ENCODE measurements at regions not wholly inside any gene's neighbourhood (a gene's known extent, or its start where the extent isn't known, plus 50 kb on each side); places are given as distances from the start of the nearest gene placed in this dataset.

DNA sequence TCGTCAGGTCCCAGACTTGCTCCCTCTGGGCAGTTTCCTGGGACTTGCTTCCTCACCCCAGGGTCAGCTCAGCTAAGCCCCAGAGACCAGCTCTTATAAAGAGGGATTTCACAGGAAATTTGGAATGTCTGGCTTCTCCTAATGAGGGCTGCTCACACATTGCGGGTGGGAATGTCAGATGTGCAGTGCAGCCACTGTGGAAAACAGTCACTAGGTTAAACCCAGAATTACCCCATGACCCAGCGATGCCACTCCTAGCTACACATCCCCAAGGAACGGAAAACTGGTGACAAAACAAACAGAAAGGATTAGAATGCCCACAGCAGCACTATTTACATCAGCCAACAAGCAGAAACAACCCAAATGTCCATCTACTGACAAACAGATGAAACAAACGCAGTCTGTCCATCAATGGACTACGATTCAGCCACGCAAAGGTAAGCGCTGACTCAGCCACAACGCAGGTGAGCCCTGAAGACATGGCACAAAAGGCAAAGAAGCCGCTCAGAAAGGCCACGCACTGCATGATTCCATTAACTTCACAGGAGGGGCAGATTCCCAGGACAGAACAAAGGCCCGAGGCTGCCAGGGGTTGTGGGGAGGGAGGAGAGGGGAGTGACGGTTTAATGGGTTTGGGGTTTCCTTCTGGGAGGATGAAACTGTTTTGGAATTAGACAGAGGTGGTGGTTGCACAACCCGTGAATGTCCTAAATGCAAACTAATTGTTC is 63.0 kb downstream of the NCOR2 start:
- DNase-seq (ENCODE audit: low read depth) = no peak

GRCh38 chr12:124503305-124503704 is 64.1 kb downstream of the NCOR2 start:
- no peak for DNase-seq (ENCODE audit: low read depth)

DNA sequence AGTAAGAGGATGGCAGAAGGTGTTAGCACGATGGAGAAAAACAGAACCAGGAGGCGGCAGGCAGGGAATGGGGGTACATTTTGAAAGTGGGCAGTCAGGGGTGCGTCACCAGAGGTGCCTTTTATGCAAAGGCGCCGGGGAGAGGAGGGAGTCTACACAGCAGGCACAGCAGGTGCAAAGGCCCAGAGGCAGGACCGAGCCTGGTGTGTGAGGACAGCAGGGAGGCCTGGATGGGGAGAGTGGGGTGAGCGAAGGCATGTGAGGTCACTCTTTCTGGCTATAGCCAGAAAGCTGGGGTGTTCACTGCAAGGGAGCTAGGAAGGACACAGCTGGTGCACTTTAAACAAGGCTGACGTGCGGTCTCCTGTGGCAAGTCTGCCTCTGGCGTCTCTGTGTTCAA is 65.0 kb downstream of the NCOR2 start:
- DNase-seq (ENCODE audit: low read depth) = no peak

DNA sequence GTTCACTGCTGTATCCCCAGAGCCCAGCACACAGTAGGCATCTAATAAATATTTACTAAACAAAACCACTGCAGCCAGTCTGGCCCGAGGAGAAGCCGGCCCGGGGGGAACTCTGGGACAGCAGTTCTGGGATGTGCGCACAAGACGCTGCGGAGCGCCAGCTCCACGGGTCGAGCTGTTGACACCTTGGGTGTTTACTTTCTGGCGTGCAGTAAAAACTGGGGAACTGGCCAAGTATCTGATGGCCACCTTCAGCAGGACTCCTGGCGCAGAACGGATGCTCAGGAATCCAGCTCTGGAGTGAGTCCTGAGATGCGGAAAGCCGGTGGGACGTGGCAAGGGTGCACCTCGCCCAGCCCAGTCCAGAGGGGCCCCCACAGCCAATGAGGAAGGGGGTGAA is 65.6 kb downstream of the NCOR2 start:
- no peak for DNase-seq (ENCODE audit: low read depth)

GRCh38 chr12:124501112-124501561 is 66.3 kb downstream of the NCOR2 start:
- no peak for DNase-seq (ENCODE audit: low read depth)

DNA sequence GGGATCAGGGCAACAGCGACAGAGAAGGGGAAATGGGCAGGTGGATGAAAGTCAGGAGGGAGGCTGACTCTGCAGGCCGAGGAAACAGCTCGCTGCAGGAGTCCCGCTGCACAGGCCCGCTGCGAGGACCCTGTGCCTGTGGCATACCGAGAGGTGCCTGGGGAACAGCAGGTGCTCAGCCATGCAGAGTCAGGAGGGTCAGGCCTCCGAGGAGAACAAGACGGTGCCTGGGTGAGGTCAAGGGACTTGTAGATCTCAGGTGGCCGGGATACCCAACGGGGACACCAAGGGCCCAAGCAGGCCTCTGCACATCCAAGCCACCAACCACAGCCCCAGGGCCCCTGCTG is 67.5 kb downstream of the NCOR2 start:
- DNase-seq (ENCODE audit: low read depth) = no peak

DNA sequence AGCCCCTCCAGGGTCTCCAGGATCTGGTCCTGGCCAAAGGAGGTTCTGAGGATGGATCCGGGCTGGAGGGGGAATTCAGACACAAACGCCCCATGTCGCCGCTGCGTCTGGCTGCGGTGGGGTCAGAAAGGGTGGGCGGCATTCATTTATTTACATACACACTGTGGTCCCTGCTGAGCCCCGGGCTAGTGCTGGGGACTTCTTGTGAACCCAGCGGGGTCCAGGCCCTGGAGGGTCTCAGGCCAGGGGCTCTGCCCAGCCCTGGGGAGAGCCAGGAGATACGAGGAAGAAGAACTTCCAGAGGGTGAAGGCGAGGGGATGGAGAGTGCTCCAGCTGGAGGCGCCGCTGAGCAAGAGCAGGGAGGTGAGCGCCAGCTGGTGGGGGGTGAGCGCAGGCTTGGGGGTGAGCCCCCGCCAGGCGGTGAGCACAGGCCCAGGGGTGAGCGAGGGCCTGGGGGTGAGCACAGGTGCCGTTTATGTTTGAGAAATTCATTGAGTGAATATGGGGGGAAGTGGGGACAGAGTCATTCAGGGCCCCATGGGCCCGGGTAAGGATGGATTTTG is 68.1 kb downstream of the NCOR2 start:
- DNase-seq (ENCODE audit: low read depth) = no peak

- no peak for DNase-seq (ENCODE audit: low read depth)
Measured at GRCh38 chr12:124498275-124499189, 68.9 kb downstream of the NCOR2 start.

DNA sequence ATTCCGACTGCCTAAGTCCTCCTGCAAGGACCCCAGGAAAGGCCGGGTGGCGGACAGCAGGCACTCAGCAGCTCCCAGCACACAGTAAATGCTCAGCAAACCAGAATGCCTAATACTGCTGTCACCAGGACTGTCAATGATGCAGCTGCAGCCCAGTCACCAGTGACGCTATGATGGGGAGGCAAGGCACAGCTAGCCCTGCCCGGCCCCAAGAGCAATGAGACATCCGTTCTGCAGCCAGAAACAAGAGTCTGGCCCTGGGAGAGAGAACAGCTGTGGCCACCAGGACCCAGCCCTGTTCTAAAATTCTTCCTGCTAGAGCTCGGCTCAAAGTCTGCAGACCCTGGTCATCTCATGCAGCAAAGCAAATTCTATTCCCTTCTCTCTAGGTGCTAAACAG is 69.8 kb downstream of the NCOR2 start:
- DNase-seq (ENCODE audit: low read depth) = no peak

DNA sequence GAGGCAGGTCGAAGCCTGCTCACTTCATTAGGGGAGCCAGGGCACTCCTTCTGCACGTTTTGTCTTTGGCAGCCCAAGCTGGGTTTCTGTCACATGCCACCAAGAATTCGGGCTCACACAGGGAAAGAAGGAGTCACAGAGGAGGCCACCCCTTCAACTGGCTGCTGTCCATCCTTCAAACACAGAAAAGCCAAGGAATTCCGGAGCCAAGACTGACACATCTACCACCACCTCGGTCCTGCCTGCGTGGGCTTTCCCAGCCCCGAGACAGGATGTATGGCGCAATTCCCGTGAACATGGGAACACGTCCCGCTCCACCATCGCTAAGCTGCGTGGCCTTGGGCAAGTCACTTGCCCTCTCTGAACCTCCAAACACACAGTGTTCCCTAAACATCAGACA is 70.4 kb downstream of the NCOR2 start:
- DNase-seq (ENCODE audit: low read depth) = no peak

DNA sequence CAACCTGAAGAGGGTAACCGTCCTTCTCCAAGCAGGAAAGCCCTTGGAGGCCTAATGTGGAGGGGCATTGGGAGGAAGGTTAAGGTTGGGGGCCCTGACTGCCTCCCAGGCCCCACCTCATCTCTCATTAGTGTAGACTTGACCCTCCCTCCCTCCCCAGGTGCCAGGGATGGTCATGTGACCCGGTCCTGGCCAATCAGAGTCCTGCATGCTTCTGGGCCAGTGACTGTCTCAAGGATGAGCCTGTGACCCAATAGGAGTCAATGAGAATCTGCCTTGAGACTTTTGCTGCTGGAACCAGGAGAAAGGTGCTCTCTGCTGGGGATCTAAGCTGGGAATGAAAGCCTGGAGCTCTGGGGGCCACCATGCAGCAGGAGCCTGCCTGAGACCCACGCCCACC is 70.8 kb downstream of the NCOR2 start:
- DNase-seq (ENCODE audit: low read depth) = peak; percentile 10

- DNase-seq (ENCODE audit: low read depth) = no peak
Measured at GRCh38 chr12:124495194-124495983, 72.0 kb downstream of the NCOR2 start.

GRCh38 chr12:124494751-124495129 is 72.7 kb downstream of the NCOR2 start:
- DNase-seq (ENCODE audit: low read depth) = no peak

DNA sequence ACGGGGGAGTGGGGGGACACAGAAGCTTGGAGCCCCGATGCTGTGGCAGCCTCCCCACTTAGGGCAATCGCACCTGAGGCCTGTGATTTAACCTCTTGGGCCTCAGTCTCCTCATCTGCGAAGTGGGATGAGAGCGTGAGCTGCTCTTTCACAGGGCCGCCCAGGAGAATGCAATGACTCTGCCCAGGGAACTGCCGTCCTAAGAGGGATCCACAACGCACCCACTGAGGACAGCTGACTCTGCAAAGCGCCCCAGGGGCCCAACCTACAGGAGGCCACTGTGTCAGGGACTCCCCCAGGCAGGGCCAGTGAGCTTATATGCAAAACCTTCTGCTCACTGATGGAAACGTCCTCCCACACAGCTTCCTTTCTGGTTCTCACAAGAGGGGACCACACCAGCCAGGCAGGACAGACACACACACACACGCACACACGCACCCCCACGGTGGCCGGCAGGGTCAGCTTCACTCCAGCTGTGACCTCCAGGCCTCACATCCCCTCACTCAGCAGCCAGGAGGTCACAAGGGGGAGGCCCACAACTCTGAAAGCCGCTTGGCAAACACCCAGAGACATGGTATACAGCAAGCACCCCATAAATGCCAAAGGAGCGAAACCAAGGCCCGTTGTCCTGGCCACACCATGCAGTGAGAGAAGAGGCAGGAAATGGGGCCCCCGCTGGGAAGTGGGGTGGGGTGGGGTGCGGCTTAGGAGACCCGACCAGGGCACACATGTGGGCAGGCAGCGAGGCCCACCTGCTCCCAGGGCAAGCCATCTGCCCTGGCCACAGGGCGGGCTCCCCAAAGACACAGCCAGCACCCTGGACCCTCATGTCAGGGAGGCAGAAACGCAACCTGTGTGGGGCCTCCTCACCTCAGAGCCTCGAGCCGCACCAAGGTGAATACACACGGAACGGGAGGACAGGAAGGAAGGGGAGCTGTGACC is 73.3 kb downstream of the NCOR2 start:
- DNase-seq (ENCODE audit: low read depth) = peak; percentile 46

DNA sequence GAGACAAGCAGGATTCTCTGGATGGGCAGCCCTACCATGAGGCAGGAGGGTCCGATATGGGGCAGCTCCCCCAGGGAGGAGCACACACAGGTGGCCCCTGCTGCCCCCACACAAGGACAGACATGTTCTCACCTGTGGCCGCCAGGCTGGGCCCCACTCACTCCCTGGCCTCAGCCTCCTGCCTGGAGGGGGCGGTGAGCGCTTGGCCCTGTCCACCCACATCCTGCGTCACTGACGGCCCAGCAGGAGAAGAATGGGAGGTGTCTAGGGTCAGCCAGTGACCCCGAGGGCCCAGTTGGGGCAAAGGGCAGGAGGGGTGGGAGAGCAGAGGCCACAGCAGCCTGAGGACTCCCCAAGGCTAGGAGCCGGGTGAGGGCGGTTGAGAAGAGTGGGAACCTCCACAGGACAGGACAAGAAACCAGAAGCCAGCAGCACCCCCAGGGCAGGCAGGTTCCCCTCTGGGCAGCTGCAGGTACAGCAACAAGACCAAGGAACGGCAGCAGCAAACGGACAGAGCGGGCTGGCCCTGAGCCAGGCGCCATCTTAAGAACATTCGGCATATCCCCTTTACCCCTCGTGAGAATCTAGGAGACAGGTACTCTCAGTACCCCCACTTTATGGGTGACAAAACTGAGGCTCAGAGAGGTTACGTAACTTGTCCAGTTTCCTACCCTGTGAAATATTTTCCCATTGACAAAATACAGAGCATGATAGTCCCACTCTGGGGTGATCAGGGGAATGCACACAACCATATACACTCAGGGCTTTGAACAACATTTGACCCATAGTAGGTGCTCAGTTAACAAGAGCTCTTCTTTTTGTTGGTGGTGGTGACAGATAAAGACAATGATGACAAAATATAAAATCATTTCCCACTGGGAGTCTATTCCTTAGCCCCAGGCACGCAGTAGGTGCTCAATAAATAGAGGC is 74.3 kb downstream of the NCOR2 start:
- no peak for DNase-seq (ENCODE audit: low read depth)

DNA sequence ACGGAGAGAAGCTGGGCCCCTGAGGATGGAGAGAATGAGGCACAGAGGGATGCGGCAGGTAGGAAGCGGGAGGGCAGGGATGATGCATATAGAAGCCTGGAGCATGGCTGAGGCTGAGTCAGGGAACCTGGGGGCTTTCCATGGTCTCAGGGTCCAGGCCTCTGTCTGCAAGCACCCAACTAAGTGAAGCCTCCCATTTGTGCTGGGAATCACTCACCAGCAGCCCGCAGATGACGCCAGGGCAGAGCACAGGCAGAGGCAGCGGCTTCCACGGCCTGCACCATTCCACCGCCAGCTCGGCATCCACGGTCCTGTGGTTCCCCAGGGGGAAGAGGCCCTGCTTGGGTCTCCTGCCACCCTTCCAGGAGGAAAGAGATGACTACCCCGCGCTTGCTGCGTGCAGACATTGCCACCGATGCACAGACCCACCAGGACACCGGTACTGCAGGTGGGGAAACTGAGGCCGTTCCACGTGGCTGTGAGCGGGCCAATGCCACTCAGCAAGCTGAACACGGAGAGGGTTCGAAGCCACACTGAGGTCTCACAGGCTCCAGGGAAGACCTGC is 75.5 kb downstream of the NCOR2 start:
- no peak for DNase-seq (ENCODE audit: low read depth)

DNA sequence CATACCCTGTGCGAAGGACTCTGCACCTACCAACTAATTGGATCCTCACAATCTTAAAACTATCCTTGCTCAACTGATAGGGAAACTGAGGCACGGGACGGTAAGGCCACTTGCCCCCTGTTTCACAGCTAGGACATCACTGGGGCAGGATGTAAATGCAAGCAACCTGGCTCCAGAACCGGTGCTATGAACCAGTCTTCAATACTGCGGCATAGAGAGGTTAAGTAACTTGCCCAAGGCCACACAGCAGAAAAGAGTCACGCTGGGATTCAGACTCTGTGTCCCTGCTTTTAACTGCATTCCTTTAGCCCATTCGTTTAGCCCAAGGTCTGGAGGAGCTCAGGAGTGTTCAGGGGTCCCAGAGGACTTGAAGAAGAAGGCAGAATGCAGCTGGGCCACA is 76.1 kb downstream of the NCOR2 start:
- no peak for DNase-seq (ENCODE audit: low read depth)

GRCh38 chr12:124490584-124491305 is 76.7 kb downstream of the NCOR2 start:
- DNase-seq (ENCODE audit: low read depth) = no peak
